HepG2 (cell line): ENCODE measurements at regions not wholly inside any gene's neighbourhood (a gene's known extent, or its start where the extent isn't known, plus 50 kb on each side); places are given as distances from the start of the nearest gene placed in this dataset.
A peak's percentile ranks its signal among the peaks of the same experiment; 100 is the strongest.

Experiments
- DMTF1 ChIP-seq: sonication (generic); formaldehyde crosslinking; IDR thresholded peaks from 2 replicates; pipeline ENCODE4 v1.4.0; 2020; ENCODE audit warnings: mild to moderate bottlenecking, missing genetic modification reagents
- PBX2 ChIP-seq: IDR thresholded peaks from 2 replicates; pipeline ENCODE4 v1.6.1; 2016; ENCODE audit warnings: control low read depth
- SCMH1 ChIP-seq: sonication (generic); formaldehyde crosslinking; IDR thresholded peaks from 2 replicates; pipeline ENCODE4 v1.9.0; 2021; ENCODE audit warnings: missing genetic modification reagents, mild to moderate bottlenecking, borderline replicate concordance
- SMC3 ChIP-seq: IDR thresholded peaks from 2 replicates; pipeline ENCODE4 v1.6.1; 2011; ENCODE audit warnings: low read length, improper control_type of control experiment
- ZNF3 ChIP-seq: IDR thresholded peaks from 2 replicates; pipeline ENCODE4 v1.7.0; 2017; ENCODE audit warnings: inconsistent platforms
- ZNF775 ChIP-seq: sonication (generic); formaldehyde crosslinking; IDR thresholded peaks from 2 replicates; pipeline ENCODE4 v1.4.0; 2020; ENCODE audit warnings: missing genetic modification reagents, mild to moderate bottlenecking, moderate library complexity, borderline replicate concordance
- TF ChIP-seq, protein P1 (sequence below): sonication (generic); formaldehyde crosslinking; IDR thresholded peaks from 2 replicates; pipeline ENCODE4 v1.8.1; 2023; ENCODE audit warnings: mild to moderate bottlenecking, missing genetic modification reagents
- TF ChIP-seq, protein P2 (sequence below): sonication (generic); formaldehyde crosslinking; IDR thresholded peaks from 2 replicates; pipeline ENCODE4 v1.8.0; 2022; ENCODE audit warnings: mild to moderate bottlenecking, missing genetic modification reagents; ENCODE audit not compliant: insufficient replicate concordance
- TF ChIP-seq, protein P3 (sequence below): sonication (generic); formaldehyde crosslinking; IDR thresholded peaks from 2 replicates; pipeline ENCODE4 v1.5.1; 2020; ENCODE audit warnings: mild to moderate bottlenecking, missing genetic modification reagents, moderate library complexity
- TF ChIP-seq, protein P4 (sequence below): sonication (generic); formaldehyde crosslinking; IDR thresholded peaks from 2 replicates; pipeline ENCODE4 v1.4.0; 2020; ENCODE audit warnings: missing genetic modification reagents

DNA sequence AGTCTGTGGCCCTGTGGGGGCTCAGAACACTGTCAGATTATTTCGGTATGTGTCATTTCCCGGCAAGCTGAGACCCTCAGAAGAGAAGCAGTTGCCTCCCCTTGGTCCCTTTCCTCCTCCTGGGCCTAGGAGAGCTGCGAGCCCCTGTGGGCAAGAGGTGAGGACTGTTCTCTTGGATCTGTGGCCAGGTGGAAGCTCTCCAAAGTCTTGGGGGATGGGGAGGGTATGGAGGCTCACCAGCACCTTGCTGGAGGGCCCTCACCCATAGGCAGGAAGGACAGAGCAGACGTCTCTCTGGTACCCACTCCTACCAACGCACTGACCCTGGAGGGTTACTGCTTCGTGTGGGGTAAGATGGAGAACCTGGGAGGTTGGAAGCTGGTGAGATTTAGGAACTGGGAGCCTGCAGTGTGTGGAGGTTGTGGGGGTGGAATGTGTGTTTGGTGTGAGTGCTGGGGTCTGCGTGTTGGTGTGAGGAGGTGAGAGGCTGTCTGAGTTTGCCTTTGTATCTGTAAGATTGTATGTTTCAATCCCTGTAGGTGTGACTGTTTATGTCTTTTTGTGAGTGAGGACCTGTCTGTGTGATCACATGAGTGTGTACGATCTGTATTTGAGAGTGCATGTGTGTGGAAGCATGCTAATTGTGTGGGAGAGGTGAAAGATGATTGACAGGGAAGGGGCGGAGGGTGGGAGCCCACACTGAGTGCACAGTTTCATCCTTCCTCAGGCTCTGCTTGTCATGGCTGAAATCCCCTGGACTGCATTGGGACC, 52.4 kb upstream of the PSD2 start (continued):
- TF ChIP-seq SMC3, result no peak
- peak; percentile 65; the same call in 1 of the 2 replicates for TF ChIP-seq PBX2 (CRISPR knock-in tag)
- TF ChIP-seq SCMH1 (CRISPR knock-in tag), result no peak
- TF ChIP-seq DMTF1 (CRISPR knock-in tag), result no peak
- TF ChIP-seq ZNF3 (CRISPR knock-in tag), result no peak
- TF ChIP-seq, protein P1, sequence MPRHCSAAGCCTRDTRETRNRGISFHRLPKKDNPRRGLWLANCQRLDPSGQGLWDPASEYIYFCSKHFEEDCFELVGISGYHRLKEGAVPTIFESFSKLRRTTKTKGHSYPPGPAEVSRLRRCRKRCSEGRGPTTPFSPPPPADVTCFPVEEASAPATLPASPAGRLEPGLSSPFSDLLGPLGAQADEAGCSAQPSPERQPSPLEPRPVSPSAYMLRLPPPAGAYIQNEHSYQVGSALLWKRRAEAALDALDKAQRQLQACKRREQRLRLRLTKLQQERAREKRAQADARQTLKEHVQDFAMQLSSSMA (CRISPR knock-in tag), result no peak
- TF ChIP-seq, protein P2, sequence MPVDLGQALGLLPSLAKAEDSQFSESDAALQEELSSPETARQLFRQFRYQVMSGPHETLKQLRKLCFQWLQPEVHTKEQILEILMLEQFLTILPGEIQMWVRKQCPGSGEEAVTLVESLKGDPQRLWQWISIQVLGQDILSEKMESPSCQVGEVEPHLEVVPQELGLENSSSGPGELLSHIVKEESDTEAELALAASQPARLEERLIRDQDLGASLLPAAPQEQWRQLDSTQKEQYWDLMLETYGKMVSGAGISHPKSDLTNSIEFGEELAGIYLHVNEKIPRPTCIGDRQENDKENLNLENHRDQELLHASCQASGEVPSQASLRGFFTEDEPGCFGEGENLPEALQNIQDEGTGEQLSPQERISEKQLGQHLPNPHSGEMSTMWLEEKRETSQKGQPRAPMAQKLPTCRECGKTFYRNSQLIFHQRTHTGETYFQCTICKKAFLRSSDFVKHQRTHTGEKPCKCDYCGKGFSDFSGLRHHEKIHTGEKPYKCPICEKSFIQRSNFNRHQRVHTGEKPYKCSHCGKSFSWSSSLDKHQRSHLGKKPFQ (CRISPR knock-in tag), result peak; percentile 69
- no peak for TF ChIP-seq ZNF775 (CRISPR knock-in tag)
- TF ChIP-seq, protein P3, sequence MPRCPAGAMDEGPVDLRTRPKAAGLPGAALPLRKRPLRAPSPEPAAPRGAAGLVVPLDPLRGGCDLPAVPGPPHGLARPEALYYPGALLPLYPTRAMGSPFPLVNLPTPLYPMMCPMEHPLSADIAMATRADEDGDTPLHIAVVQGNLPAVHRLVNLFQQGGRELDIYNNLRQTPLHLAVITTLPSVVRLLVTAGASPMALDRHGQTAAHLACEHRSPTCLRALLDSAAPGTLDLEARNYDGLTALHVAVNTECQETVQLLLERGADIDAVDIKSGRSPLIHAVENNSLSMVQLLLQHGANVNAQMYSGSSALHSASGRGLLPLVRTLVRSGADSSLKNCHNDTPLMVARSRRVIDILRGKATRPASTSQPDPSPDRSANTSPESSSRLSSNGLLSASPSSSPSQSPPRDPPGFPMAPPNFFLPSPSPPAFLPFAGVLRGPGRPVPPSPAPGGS (CRISPR knock-in tag), result no peak
- TF ChIP-seq, protein P4, sequence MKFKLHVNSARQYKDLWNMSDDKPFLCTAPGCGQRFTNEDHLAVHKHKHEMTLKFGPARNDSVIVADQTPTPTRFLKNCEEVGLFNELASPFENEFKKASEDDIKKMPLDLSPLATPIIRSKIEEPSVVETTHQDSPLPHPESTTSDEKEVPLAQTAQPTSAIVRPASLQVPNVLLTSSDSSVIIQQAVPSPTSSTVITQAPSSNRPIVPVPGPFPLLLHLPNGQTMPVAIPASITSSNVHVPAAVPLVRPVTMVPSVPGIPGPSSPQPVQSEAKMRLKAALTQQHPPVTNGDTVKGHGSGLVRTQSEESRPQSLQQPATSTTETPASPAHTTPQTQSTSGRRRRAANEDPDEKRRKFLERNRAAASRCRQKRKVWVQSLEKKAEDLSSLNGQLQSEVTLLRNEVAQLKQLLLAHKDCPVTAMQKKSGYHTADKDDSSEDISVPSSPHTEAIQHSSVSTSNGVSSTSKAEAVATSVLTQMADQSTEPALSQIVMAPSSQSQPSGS, result no peak
